ENCODE measurements at regions not wholly inside any gene's neighbourhood (a gene's known extent, or its start where the extent isn't known, plus 50 kb on each side); places are given as distances from the start of the nearest gene placed in this dataset.
"Not testable (repeated sequence)": the region's sequence is repeated elsewhere in the genome, so short reads cannot be mapped to it uniquely, and the experiment has no call there.

GRCh38 chr10:23656735-23657134, 217.9 kb downstream of the OTUD1 start:
- Mint-ChIP-seq H3K36me3 (ENCODE audit: low read depth) (no peaks in the 10 kb centered on the region), H3K9me3 (peaks cover 72% of the 10 kb centered on the region), H3K27ac (no peak overlapping the region), H3K4me1 (ENCODE audit: low read depth) (no peaks in the 10 kb centered on the region), H3K27me3 (ENCODE audit: insufficient read depth) (no peaks in the 10 kb centered on the region), H3K4me3 (no peak overlapping the region)
- no peak for DNase-seq
- peak; percentile 28; the same call in 1 of the 2 replicates for TF ChIP-seq CTCF (IDR thresholded peaks at IDR 0.05)

GRCh38 chr10:23657677-23658076, 218.8 kb downstream of the OTUD1 start:
- H3K36me3 Mint-ChIP-seq (ENCODE audit: low read depth), result no peaks in the 10 kb centered on the region
- H3K27me3 Mint-ChIP-seq (ENCODE audit: insufficient read depth), result no peaks in the 10 kb centered on the region
- no peak for TF ChIP-seq CTCF (IDR thresholded peaks at IDR 0.05)
- H3K4me1 Mint-ChIP-seq (ENCODE audit: low read depth), result no peaks in the 10 kb centered on the region
- H3K4me3 Mint-ChIP-seq, result no peak overlapping the region
- no peak for DNase-seq
- peaks cover 69% of the 10 kb centered on the region for H3K9me3 Mint-ChIP-seq
- H3K27ac Mint-ChIP-seq, result no peak overlapping the region

- not testable (repeated sequence) for H3K27ac Mint-ChIP-seq; H3K4me1 Mint-ChIP-seq (ENCODE audit: low read depth); DNase-seq; H3K36me3 Mint-ChIP-seq (ENCODE audit: low read depth); H3K4me3 Mint-ChIP-seq; H3K27me3 Mint-ChIP-seq (ENCODE audit: insufficient read depth)
- peaks cover 38% of the 10 kb centered on the region for H3K9me3 Mint-ChIP-seq
Measured at GRCh38 chr10:23671866-23672265, 233.0 kb downstream of the OTUD1 start.

- Mint-ChIP-seq H3K27ac (no peak overlapping the region), H3K27me3 (ENCODE audit: insufficient read depth) (no peaks in the 10 kb centered on the region)
- no peak for DNase-seq
Measured at GRCh38 chr10:23675585-23675984, 236.7 kb downstream of the OTUD1 start.

GRCh38 chr10:23676296-23676695, 237.4 kb downstream of the OTUD1 start:
- H3K9me3 Mint-ChIP-seq, result peaks cover 38% of the 10 kb centered on the region
- TF ChIP-seq CTCF (IDR thresholded peaks at IDR 0.05), result no peak
- H3K4me1 Mint-ChIP-seq (ENCODE audit: low read depth), result no peaks in the 10 kb centered on the region
- H3K27me3 Mint-ChIP-seq (ENCODE audit: insufficient read depth), result no peaks in the 10 kb centered on the region
- H3K4me3 Mint-ChIP-seq, result no peak overlapping the region
- no peak overlapping the region for H3K27ac Mint-ChIP-seq
- DNase-seq, result no peak
- H3K36me3 Mint-ChIP-seq (ENCODE audit: low read depth), result no peaks in the 10 kb centered on the region

More at GRCh38 chr10:23675585-23675984, 236.7 kb downstream of the OTUD1 start:
- H3K4me3 Mint-ChIP-seq, result no peak overlapping the region
- H3K9me3 Mint-ChIP-seq, result peaks cover 40% of the 10 kb centered on the region
- no peaks in the 10 kb centered on the region for H3K36me3 Mint-ChIP-seq (ENCODE audit: low read depth)
- H3K4me1 Mint-ChIP-seq (ENCODE audit: low read depth), result no peaks in the 10 kb centered on the region
- no peak for TF ChIP-seq CTCF (IDR thresholded peaks at IDR 0.05)

- DNase-seq, result no peak
Measured at GRCh38 chr10:23686722-23687121, 247.8 kb downstream of the OTUD1 start.

More at GRCh38 chr10:23686722-23687121, 247.8 kb downstream of the OTUD1 start:
- H3K36me3 Mint-ChIP-seq (ENCODE audit: low read depth), result no peaks in the 10 kb centered on the region
- no peak overlapping the region for H3K4me3 Mint-ChIP-seq
- no peak for TF ChIP-seq CTCF (IDR thresholded peaks at IDR 0.05)
- no peaks in the 10 kb centered on the region for H3K27me3 Mint-ChIP-seq (ENCODE audit: insufficient read depth)
- peaks cover 25% of the 10 kb centered on the region for H3K9me3 Mint-ChIP-seq
- H3K4me1 Mint-ChIP-seq (ENCODE audit: low read depth), result no peaks in the 10 kb centered on the region
- H3K27ac Mint-ChIP-seq, result no peak overlapping the region
